ENCODE measurements at regions not wholly inside any gene's neighbourhood (a gene's known extent, or its start where the extent isn't known, plus 50 kb on each side); places are given as distances from the start of the nearest gene placed in this dataset.
"Not testable (repeated sequence)": the region's sequence is repeated elsewhere in the genome, so short reads cannot be mapped to it uniquely, and the experiment has no call there.

- no peak for DNase-seq (ENCODE audit: low spot score)
Observed at GRCh38 chr9:2497666-2498400, 123.8 kb upstream of the VLDLR start.

- no peak for DNase-seq (ENCODE audit: low spot score)
Observed at GRCh38 chr9:2502210-2502609, 119.4 kb upstream of the VLDLR start.

- DNase-seq (ENCODE audit: low spot score), result no peak
Observed at GRCh38 chr9:2502760-2503159, 118.8 kb upstream of the VLDLR start.

- no peak for DNase-seq (ENCODE audit: low spot score)
Observed at GRCh38 chr9:2506321-2506720, 115.3 kb upstream of the VLDLR start.

- DNase-seq (ENCODE audit: low spot score), result no peak
Observed at GRCh38 chr9:2523591-2523990, 98.0 kb upstream of the VLDLR start.

GRCh38 chr9:2524601-2525000 lies 97.0 kb upstream of the VLDLR start:
- DNase-seq (ENCODE audit: low spot score), result no peak

- DNase-seq (ENCODE audit: low spot score), result no peak
Observed at GRCh38 chr9:2525147-2525546, 96.4 kb upstream of the VLDLR start.

GRCh38 chr9:2526071-2526828 lies 95.3 kb upstream of the VLDLR start:
- no peak for DNase-seq (ENCODE audit: low spot score)

- no peak for DNase-seq (ENCODE audit: low spot score)
Observed at GRCh38 chr9:2531481-2531880, 90.1 kb upstream of the VLDLR start.

GRCh38 chr9:2536511-2536910 lies 85.1 kb upstream of the VLDLR start:
- no peak for DNase-seq (ENCODE audit: low spot score)

GRCh38 chr9:2545881-2546490 lies 75.6 kb upstream of the VLDLR start:
- no peak for DNase-seq (ENCODE audit: low spot score)

GRCh38 chr9:2555899-2556600 lies 65.5 kb upstream of the VLDLR start:
- DNase-seq (ENCODE audit: low spot score), result not testable (repeated sequence)

GRCh38 chr9:2557693-2558092 lies 63.9 kb upstream of the VLDLR start:
- DNase-seq (ENCODE audit: low spot score), result no peak

- DNase-seq (ENCODE audit: low spot score), result no peak
Observed at GRCh38 chr9:2559192-2560152, 62.1 kb upstream of the VLDLR start.

GRCh38 chr9:2560180-2560579 lies 61.4 kb upstream of the VLDLR start:
- DNase-seq (ENCODE audit: low spot score), result no peak

- DNase-seq (ENCODE audit: low spot score), result no peak
Observed at GRCh38 chr9:2565676-2566340, 55.8 kb upstream of the VLDLR start.

- no peak for DNase-seq (ENCODE audit: low spot score)
Observed at GRCh38 chr9:2567922-2568321, 53.7 kb upstream of the VLDLR start.

- DNase-seq (ENCODE audit: low spot score), result no peak
Observed at GRCh38 chr9:2568689-2569088, 52.9 kb upstream of the VLDLR start.

GRCh38 chr9:2570615-2571479 lies 50.7 kb upstream of the VLDLR start:
- no peak for DNase-seq (ENCODE audit: low spot score)
